Osteocyte (in vitro differentiated cells): ENCODE measurements at regions not wholly inside any gene's neighbourhood (a gene's known extent, or its start where the extent isn't known, plus 50 kb on each side); places are given as distances from the start of the nearest gene placed in this dataset.
"Not testable (repeated sequence)": the region's sequence is repeated elsewhere in the genome, so short reads cannot be mapped to it uniquely, and the experiment has no call there.

Experiments
- DNase-seq: peaks from one replicate; pipeline ENCODE4 v3.0.0; 2021; ENCODE audit warnings: mixed read lengths; ENCODE audit not compliant: unreplicated experiment; ENCODE audit errors: extremely low spot score
- H3K27ac Mint-ChIP-seq: one replicate; pipeline ENCODE4 v1.8.0; 2021; ENCODE audit warnings: mild to moderate bottlenecking, mixed read lengths; ENCODE audit not compliant: unreplicated experiment
- H3K27me3 Mint-ChIP-seq: one replicate; pipeline ENCODE4 v1.8.0; 2021; ENCODE audit warnings: mixed read lengths; ENCODE audit not compliant: unreplicated experiment
- H3K36me3 Mint-ChIP-seq: one replicate; pipeline ENCODE4 v1.8.0; 2021; ENCODE audit warnings: mixed read lengths; ENCODE audit not compliant: unreplicated experiment
- H3K4me1 Mint-ChIP-seq: one replicate; pipeline ENCODE4 v1.8.0; 2021; ENCODE audit warnings: mixed read lengths; ENCODE audit not compliant: unreplicated experiment
- H3K4me3 Mint-ChIP-seq: one replicate; pipeline ENCODE4 v1.8.0; 2021; ENCODE audit warnings: mild to moderate bottlenecking, moderate library complexity, mixed read lengths; ENCODE audit not compliant: unreplicated experiment
- H3K9me3 Mint-ChIP-seq: one replicate; pipeline ENCODE4 v1.8.0; 2021; ENCODE audit warnings: mixed read lengths; ENCODE audit not compliant: unreplicated experiment
- CTCF ChIP-seq: fragments of 200-600 bp; sonication (generic); IDR thresholded peaks from 2 replicates; pipeline ENCODE4 v1.5.0; 2021; ENCODE audit warnings: antibody characterized with exemption, mild to moderate bottlenecking, moderate library complexity

DNA sequence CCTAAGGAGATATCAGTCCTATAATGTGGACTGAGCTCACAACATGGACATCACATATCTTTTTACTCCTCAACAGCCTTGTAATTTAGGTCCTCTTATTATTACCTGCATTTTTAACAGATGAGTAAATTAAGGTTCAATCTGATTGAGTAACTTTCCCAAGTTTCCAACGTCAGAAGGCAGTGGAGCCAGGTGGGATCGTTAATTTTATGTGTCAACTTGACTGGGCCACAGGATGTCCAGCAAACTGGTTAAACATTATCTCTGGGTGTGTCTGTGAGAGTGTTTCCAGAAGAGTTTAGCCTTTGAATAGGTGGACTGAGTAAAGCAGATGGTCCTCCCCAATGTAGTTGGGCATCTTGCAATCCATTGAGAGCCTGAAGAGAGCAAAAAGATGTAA, 59.0 kb upstream of the SLIT2 start:
- no peaks in the 10 kb centered on the region for H3K36me3 Mint-ChIP-seq
- DNase-seq: no peak

GRCh38 chr4:20185103-20185502, 66.6 kb upstream of the SLIT2 start:
- DNase-seq: no peak
- no peak overlapping the region for H3K27ac Mint-ChIP-seq
- no peak for TF ChIP-seq CTCF
- peaks cover 7% of the 10 kb centered on the region for H3K36me3 Mint-ChIP-seq
- no peaks in the 10 kb centered on the region for H3K27me3 Mint-ChIP-seq
- no peaks in the 10 kb centered on the region for H3K4me1 Mint-ChIP-seq
- H3K4me3 Mint-ChIP-seq: no peak overlapping the region
- peaks cover 31% of the 10 kb centered on the region for H3K9me3 Mint-ChIP-seq

More for the DNA sequence above, 59.0 kb upstream of the SLIT2 start:
- Mint-ChIP-seq H3K4me3 (no peak overlapping the region), H3K27ac (peak overlapping the region; percentile 51), H3K9me3 (no peaks in the 10 kb centered on the region), H3K4me1 (peaks cover 27% of the 10 kb centered on the region), H3K27me3 (no peaks in the 10 kb centered on the region)
- no peak for TF ChIP-seq CTCF

DNA sequence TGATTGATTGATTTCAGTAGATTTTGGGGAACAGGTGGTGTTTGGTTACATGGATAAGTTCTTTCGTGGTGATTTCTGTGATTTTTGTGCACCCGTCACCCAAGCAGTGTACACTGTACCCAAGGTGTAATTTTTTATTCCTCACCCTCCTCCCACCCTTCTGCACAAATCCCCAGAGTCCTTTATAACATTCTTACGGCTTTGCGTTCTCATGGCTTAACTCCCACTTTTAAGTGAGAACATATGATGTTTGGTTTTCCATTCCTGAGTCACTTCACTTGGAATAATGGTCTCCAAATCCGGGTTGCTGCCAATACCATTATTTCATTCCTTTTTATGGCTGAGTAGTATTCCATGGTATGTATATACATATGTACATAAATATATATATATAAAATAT, 68.6 kb upstream of the SLIT2 start:
- not testable (repeated sequence) for DNase-seq, H3K27me3 Mint-ChIP-seq

DNA sequence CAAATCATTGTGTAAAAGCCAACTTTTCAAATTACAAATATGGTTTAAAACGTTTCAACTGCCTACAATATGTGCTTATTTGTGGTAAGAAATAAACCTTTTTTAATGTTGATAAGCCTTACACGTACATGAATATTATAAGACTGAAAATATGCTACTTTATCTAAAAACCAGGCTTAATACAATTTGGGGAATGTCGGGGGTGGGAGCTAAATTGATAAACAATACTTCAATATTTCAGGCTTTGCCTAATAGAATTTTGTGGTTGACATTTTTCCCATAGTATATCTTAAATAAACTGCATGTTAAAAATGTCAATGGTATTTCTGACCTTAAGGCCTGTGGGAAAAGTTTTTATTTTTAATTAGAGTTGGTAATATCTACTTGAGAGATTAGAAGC, 69.8 kb upstream of the SLIT2 start:
- DNase-seq: no peak
- no peak for TF ChIP-seq CTCF
- Mint-ChIP-seq H3K27me3 (no peaks in the 10 kb centered on the region), H3K4me1 (no peaks in the 10 kb centered on the region), H3K27ac (no peak overlapping the region), H3K36me3 (peaks cover 9% of the 10 kb centered on the region), H3K9me3 (peaks cover 37% of the 10 kb centered on the region), H3K4me3 (no peak overlapping the region)

More for the DNA sequence above, 68.6 kb upstream of the SLIT2 start:
- not testable (repeated sequence) for H3K4me3 Mint-ChIP-seq, H3K27ac Mint-ChIP-seq, H3K36me3 Mint-ChIP-seq, H3K4me1 Mint-ChIP-seq
- peaks cover 32% of the 10 kb centered on the region for H3K9me3 Mint-ChIP-seq

GRCh38 chr4:20180509-20180908, 71.2 kb upstream of the SLIT2 start:
- no peaks in the 10 kb centered on the region for H3K27me3 Mint-ChIP-seq
- no peak for TF ChIP-seq CTCF
- peaks cover 12% of the 10 kb centered on the region for H3K36me3 Mint-ChIP-seq
- no peak overlapping the region for H3K4me3 Mint-ChIP-seq
- no peak for DNase-seq
- H3K4me1 Mint-ChIP-seq: no peaks in the 10 kb centered on the region
- peaks cover 47% of the 10 kb centered on the region for H3K9me3 Mint-ChIP-seq
- no peak overlapping the region for H3K27ac Mint-ChIP-seq
